D721Med (cell line): ENCODE measurements at regions not wholly inside any gene's neighbourhood (a gene's known extent, or its start where the extent isn't known, plus 50 kb on each side); places are given as distances from the start of the nearest gene placed in this dataset.
"Not testable (repeated sequence)": the region's sequence is repeated elsewhere in the genome, so short reads cannot be mapped to it uniquely, and the experiment has no call there.

Experiments used
- DNase-seq: peaks from one replicate; pipeline ENCODE4 v3.0.0; 2011; ENCODE audit warnings: low spot score; ENCODE audit not compliant: insufficient read length
- FAIRE-seq: peaks from 2 replicates; lab custom pipeline; 2011; peaks lifted over from hg19 to GRCh38; lab: Jason Lieb, UNC
- TF ChIP-seq, protein P1 (sequence below): IDR thresholded peaks from 2 replicates; pipeline ENCODE4 v1.5.1; 2012; ENCODE audit warnings: mild to moderate bottlenecking, control low read depth; ENCODE audit not compliant: insufficient read depth; ENCODE audit errors: missing control alignments

DNA sequence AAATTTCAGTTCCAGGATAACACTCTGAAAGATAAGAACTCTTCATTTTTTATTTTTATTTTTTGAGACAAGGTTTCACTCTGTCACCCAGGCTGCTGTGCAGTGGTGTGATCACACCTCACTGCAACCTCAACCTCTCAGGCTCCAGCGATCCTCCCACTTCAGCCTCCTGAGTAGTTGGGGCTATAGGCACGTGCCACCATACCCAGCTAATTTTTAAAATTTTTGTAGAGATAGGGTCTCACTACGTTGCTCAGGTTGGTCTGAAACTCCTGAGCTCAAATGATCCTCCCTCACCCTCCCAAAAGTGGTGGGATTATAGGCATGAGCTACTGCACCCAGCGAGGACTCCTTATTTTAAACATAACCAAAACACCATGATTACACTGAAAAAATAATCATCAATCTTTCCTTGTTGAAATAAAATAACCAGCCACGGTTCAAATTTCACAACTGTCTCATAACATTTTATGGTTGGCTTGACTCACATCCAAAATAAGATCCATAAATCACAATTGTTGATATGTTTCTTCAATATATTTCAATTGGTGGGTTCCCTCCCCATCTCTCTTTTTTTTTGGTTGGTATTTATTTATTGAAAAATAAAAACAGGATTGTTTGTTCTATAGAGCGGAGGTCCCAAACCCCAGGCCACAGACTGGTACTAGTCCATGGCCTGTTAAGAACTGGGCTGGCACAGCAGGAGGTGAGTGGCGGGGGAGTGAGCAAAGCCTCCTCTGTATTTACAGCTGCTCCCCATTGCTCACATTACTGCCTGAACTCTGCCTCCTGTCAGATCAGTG is 60.1 kb upstream of the FAM171A1 start:
- TF ChIP-seq, protein P1, sequence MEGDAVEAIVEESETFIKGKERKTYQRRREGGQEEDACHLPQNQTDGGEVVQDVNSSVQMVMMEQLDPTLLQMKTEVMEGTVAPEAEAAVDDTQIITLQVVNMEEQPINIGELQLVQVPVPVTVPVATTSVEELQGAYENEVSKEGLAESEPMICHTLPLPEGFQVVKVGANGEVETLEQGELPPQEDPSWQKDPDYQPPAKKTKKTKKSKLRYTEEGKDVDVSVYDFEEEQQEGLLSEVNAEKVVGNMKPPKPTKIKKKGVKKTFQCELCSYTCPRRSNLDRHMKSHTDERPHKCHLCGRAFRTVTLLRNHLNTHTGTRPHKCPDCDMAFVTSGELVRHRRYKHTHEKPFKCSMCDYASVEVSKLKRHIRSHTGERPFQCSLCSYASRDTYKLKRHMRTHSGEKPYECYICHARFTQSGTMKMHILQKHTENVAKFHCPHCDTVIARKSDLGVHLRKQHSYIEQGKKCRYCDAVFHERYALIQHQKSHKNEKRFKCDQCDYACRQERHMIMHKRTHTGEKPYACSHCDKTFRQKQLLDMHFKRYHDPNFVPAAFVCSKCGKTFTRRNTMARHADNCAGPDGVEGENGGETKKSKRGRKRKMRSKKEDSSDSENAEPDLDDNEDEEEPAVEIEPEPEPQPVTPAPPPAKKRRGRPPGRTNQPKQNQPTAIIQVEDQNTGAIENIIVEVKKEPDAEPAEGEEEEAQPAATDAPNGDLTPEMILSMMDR: no peak

DNA sequence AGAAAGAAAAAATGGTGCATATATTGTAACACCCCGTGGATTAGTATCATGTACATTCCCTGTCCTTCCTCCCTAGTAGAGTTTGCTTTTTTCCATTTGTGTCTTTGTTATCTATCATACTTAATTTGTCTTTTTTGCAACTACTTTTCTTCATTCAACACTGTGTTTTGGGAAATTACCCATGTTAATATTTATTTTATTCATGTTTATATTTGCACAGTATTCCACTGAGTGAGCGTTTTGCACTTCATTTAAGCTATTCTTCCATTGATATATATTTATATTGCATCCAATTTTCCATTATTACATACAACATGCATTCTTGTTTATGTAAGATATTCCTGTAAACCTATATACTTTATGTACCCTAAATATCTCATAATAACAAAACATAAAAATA is 57.6 kb upstream of the FAM171A1 start:
- FAIRE-seq (no peak), DNase-seq (no peak)
- TF ChIP-seq, protein P1: no peak

More for the DNA sequence above, 60.1 kb upstream of the FAM171A1 start:
- FAIRE-seq: no peak
- no peak for DNase-seq

DNA sequence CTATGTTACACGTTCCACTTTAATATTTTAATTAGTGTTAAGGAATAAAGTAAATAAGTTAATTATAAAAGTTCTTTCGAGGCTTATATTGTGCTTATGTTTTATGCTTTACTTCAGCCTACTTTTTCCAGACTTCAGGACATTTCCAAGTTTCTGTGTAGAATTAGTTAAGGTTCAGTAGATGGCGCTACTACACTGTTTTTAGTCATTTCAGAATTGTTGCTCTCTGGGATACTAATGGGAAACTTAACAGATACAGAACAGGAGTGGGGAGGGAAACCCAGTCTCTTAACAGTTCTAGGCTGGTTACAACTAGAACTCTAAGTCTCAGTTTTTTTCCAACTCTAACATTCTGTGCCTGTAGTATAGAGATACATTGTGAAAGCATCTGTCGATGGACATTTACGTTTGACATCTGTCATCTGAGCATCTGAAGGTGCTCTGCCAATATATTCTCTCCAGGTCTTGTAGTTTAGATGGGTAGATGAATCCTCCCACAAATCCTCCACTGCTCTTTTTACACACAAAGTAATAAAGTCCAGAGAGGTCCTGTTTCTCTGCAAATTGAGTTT is 56.8 kb upstream of the FAM171A1 start:
- no peak for DNase-seq
- peak; percentile 89 for FAIRE-seq
- TF ChIP-seq, protein P1: peak; percentile 81

DNA sequence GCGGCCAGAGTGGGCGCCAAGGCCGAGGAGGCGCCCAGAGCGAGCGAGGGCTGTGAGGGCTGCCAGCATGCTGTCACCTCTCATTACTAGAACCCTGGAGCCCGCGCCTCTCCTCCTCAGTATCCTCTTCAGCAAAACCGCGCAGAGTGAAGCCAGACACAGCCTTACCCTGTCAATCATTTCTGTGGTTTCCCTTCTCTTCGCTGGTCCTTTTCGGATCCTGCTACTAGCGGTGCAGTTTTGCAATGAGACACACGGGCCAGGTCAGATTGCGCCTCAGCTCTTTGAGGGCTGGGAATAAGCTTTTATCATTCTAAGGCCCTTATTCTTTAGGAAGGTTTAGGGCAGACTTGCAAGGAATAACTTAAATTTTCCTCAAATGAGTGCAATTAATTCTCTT is 55.5 kb upstream of the FAM171A1 start:
- TF ChIP-seq, protein P1: no peak
- no peak for FAIRE-seq
- no peak for DNase-seq

DNA sequence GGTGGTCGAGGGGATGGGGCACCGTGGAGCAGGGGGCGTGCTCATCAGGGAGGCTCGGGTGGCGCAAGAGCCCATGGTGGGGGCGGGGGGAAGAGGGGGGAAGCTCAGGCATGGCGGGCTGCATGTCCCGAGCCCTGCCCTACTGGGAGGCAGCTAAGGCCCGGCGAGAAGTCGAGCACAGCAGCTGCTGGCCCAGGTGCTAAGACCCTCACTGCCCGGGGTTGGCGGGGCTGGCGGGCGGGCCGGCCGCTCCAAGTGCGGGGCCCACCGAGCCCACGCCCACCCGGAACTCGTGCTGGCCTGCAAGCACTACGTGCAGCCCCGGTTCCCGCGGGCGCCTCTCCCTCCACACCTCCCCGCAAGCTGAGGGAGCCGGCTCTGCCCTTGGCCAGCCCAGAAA is 55.0 kb upstream of the FAM171A1 start:
- TF ChIP-seq, protein P1: no peak
- DNase-seq (no peak), FAIRE-seq (no peak)

DNA sequence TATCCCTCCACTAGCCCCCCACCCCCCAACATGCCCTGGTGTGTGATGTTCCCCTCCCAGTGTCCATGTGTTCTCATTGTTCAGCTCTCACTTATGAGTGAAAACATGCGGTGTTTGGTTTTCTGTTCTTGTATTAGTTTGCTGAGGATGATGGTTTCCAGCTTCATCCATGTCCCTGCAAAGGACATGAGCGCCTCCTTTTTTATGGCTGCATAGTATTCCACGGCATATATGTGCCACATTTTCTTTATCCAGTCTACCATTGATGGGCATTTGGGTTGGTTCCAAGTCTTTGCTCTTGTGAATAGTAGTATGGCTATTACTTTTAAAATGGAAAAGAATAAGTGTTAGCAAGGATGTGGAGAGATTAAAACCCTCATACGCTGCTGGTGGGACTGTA is 50.8 kb upstream of the FAM171A1 start:
- not testable (repeated sequence) for DNase-seq, FAIRE-seq
